ENCODE measurements at regions not wholly inside any gene's neighbourhood (a gene's known extent, or its start where the extent isn't known, plus 50 kb on each side); places are given as distances from the start of the nearest gene placed in this dataset.

DNA sequence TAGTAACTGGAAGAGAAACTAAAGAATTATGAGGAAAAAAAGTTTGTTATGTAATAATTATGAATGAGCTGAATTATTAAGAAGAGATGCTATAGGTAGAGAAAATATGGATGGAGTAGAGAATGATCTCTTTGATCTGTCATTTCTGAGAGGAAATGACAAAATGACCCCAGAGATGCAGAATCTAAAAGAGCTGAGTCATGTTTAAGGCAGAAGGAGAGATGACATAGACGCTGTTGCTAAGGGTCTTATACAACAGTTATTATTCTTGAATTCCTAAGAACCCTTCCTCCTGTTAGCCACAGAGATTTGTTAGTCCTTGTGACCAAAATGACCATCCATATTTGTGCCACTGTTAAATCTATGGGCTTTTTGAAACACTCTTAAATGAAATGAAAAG is 58.3 kb upstream of the FREM2 start:
- Mint-ChIP-seq H3K27me3 (no peaks in the 10 kb centered on the region), H3K4me1 (ENCODE audit: low read depth) (peaks cover 11% of the 10 kb centered on the region), H3K9me3 (ENCODE audit: low read depth) (no peaks in the 10 kb centered on the region), H3K36me3 (ENCODE audit: insufficient read depth) (no peaks in the 10 kb centered on the region), H3K27ac (no peak overlapping the region), H3K4me3 (ENCODE audit: low read depth) (no peak overlapping the region)
- no peak for DNase-seq (ENCODE audit: low spot score, unreplicated experiment)
- TF ChIP-seq, protein P1, sequence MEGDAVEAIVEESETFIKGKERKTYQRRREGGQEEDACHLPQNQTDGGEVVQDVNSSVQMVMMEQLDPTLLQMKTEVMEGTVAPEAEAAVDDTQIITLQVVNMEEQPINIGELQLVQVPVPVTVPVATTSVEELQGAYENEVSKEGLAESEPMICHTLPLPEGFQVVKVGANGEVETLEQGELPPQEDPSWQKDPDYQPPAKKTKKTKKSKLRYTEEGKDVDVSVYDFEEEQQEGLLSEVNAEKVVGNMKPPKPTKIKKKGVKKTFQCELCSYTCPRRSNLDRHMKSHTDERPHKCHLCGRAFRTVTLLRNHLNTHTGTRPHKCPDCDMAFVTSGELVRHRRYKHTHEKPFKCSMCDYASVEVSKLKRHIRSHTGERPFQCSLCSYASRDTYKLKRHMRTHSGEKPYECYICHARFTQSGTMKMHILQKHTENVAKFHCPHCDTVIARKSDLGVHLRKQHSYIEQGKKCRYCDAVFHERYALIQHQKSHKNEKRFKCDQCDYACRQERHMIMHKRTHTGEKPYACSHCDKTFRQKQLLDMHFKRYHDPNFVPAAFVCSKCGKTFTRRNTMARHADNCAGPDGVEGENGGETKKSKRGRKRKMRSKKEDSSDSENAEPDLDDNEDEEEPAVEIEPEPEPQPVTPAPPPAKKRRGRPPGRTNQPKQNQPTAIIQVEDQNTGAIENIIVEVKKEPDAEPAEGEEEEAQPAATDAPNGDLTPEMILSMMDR (IDR thresholded peaks at IDR 0.05; ENCODE audit: unreplicated experiment), result no peak

DNA sequence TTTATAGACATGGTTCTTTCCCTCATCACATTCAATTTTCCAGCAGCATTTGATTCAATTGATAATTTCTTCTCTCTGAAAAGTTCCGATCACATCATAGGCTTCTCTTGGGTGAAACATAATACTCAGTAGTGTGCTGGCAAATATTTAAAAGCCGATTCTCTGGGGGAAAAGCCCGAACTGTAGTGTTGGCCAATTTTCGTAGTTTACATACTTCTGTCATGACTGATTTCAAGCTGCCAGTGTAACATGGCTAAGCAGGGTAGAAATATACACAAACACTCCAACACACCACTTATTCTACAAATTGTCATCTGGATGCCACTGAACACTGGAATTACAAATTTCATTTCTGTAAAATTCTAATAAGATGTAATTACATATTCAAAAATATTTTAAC is 56.1 kb upstream of the FREM2 start:
- no peaks in the 10 kb centered on the region for H3K27me3 Mint-ChIP-seq
- TF ChIP-seq, protein P1 (IDR thresholded peaks at IDR 0.05; ENCODE audit: unreplicated experiment), result no peak
- no peaks in the 10 kb centered on the region for H3K36me3 Mint-ChIP-seq (ENCODE audit: insufficient read depth)
- no peak overlapping the region for H3K27ac Mint-ChIP-seq
- peaks cover 20% of the 10 kb centered on the region for H3K4me1 Mint-ChIP-seq (ENCODE audit: low read depth)
- no peak for DNase-seq (ENCODE audit: low spot score, unreplicated experiment)
- H3K4me3 Mint-ChIP-seq (ENCODE audit: low read depth), result no peak overlapping the region
- no peaks in the 10 kb centered on the region for H3K9me3 Mint-ChIP-seq (ENCODE audit: low read depth)

DNA sequence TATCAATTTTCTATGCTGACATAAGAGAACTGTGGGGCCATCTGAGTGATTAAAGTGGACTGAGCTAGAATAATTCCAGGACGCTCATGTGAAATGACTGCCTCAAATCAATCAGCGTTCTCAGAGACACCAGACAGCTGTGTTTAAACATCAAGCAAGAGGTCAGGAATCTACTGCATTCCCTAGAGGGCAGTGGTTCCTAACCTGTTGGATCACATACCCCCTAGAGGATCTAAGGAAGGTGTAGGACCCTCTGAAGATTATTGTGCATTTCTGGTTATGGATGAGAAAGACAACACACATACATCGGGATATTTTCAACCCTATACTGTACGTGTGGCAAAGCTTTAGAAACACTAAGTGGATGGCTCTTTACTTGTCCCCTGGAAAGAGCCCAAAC is 51.8 kb upstream of the FREM2 start:
- peaks cover 51% of the 10 kb centered on the region for H3K4me1 Mint-ChIP-seq (ENCODE audit: low read depth)
- H3K36me3 Mint-ChIP-seq (ENCODE audit: insufficient read depth), result no peaks in the 10 kb centered on the region
- H3K27me3 Mint-ChIP-seq, result no peaks in the 10 kb centered on the region
- TF ChIP-seq, protein P1 (IDR thresholded peaks at IDR 0.05; ENCODE audit: unreplicated experiment), result no peak
- no peak overlapping the region for H3K4me3 Mint-ChIP-seq (ENCODE audit: low read depth)
- H3K9me3 Mint-ChIP-seq (ENCODE audit: low read depth), result no peaks in the 10 kb centered on the region
- peak overlapping the region; percentile 62 for H3K27ac Mint-ChIP-seq
- no peak for DNase-seq (ENCODE audit: low spot score, unreplicated experiment)

DNA sequence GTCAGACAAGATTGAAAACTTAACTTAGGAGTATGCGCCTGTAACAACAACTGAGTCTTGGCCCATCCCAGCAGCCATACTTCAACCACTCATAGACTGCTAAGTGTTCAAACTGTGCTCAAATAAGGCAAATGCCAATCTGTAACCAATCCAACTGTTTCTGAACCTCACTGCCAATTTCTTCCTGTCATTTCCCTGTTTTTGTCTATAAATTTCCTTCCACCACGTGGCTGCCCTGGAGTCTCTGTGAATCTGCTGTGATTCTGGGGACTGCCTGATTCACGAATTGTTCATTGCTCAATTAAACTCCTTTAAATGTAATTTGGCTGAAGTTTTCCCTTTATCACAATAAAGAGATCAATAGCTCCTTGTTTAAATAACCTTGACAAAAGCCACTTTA is 50.8 kb upstream of the FREM2 start:
- Mint-ChIP-seq H3K4me3 (ENCODE audit: low read depth) (peak overlapping the region; percentile 2), H3K4me1 (ENCODE audit: low read depth) (peaks cover 50% of the 10 kb centered on the region), H3K36me3 (ENCODE audit: insufficient read depth) (no peaks in the 10 kb centered on the region), H3K9me3 (ENCODE audit: low read depth) (no peaks in the 10 kb centered on the region), H3K27me3 (no peaks in the 10 kb centered on the region), H3K27ac (peak overlapping the region; percentile 87)
- no peak for DNase-seq (ENCODE audit: low spot score, unreplicated experiment)
- TF ChIP-seq, protein P1 (IDR thresholded peaks at IDR 0.05; ENCODE audit: unreplicated experiment), result no peak

DNA sequence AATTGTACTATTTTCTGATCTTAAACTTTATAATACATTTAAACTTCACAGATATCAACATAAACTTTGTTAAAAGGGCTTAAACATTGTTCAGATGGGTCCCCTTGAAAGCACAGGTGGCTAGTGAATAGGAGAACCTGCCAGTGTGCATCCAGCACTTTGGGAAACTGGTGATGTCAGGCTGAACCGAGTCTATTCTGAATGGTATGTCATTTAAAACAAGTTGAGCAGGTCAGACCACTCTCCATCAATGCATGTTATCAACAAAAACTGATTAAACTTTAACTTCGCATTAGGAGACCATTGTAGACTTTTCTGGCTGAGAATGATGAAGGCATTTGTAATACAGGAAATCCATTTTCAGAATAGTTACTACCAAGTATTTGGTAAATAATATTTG is 50.1 kb upstream of the FREM2 start:
- peak overlapping the region; percentile 47 for H3K4me3 Mint-ChIP-seq (ENCODE audit: low read depth)
- peak overlapping the region; percentile 87 for H3K27ac Mint-ChIP-seq
- H3K36me3 Mint-ChIP-seq (ENCODE audit: insufficient read depth), result no peaks in the 10 kb centered on the region
- peaks cover 50% of the 10 kb centered on the region for H3K4me1 Mint-ChIP-seq (ENCODE audit: low read depth)
- H3K27me3 Mint-ChIP-seq, result no peaks in the 10 kb centered on the region
- DNase-seq (ENCODE audit: low spot score, unreplicated experiment), result peak; percentile 20
- TF ChIP-seq, protein P1 (IDR thresholded peaks at IDR 0.05; ENCODE audit: unreplicated experiment), result no peak
- H3K9me3 Mint-ChIP-seq (ENCODE audit: low read depth), result no peaks in the 10 kb centered on the region

Measured in progenitor cell of endocrine pancreas (in vitro differentiated cells).